ENCODE measurements at regions not wholly inside any gene's neighbourhood (a gene's known extent, or its start where the extent isn't known, plus 50 kb on each side); places are given as distances from the start of the nearest gene placed in this dataset. TPM values are rescaled to one million over a fixed set of nuclear protein-coding genes. Genes with fewer than 3 reads are reported as not detected.
"Not testable (repeated sequence)": the region's sequence is repeated elsewhere in the genome, so short reads cannot be mapped to it uniquely, and the experiment has no call there.

GRCh38 chr21:13806444-13806843, 196.9 kb downstream of the POTED start:
- H3K4me2 ChIP-seq (ENCODE audit: insufficient read depth, low read length); dilution Hi-C loops (cut with MboI; ENCODE audit: extremely low pct_ligation_motif_present, low sequenced_read_pairs); H3K27me3 ChIP-seq (ENCODE audit: control insufficient read depth in 2 of 2, insufficient read depth in 2 of 2, low read length in 2 of 2); H3K9ac ChIP-seq (replicated peaks; ENCODE audit: extremely low read depth, insufficient read depth, low read length); POLR2A ChIA-PET; H3K9me1 ChIP-seq (replicated peaks; ENCODE audit: control insufficient read depth, extremely low read depth, insufficient read depth, low read length); DNase-seq (ENCODE audit: low read depth, low spot score); H3K79me2 ChIP-seq (ENCODE audit: control insufficient read depth, insufficient read depth, low read length); H3K27ac ChIP-seq (ENCODE audit: insufficient read depth, low read depth, low read length); CTCF ChIA-PET; H3K9me3 ChIP-seq (replicated peaks; ENCODE audit: control insufficient read depth, insufficient read depth, low read length); H2AFZ ChIP-seq (ENCODE audit: low read depth, low read length); H4K20me1 ChIP-seq (replicated peaks; ENCODE audit: control insufficient read depth, extremely low read depth, insufficient read depth, low read length); intact Hi-C loops (cut with micrococcal nuclease); H3K4me1 ChIP-seq (ENCODE audit: control insufficient read depth, extremely low read depth, insufficient read depth, low read length); H3K36me3 ChIP-seq (ENCODE audit: control insufficient read depth in 2 of 2, extremely low read depth in 1 of 2, insufficient read depth in 2 of 2, low read length in 2 of 2); BruUV-seq (replicated peaks); H3K4me3 ChIP-seq (replicated peaks in 1 of 3; ENCODE audit: insufficient read depth in 1 of 3, low read depth in 1 of 3, low read length in 3 of 3); FAIRE-seq: not testable (repeated sequence)

DNA sequence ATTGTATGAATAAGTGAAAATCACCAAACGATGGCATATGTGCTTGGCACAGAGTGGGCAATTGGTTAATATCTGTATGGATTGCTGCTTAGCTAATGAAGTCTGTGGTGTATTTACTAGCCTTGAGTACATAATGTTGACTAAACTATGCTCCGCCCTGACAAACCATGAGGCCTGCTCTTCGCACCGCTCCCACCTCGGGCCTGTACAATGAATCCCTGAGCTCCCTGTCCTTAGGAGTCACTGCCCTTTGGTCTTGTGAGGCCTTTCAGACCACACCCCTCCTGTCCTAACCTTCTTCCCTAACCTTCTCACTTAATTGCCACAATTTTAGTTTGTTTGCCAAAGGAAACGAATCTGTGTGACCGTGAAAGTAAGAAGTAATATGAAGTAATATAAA, 193.2 kb downstream of the POTED start:
- not testable (repeated sequence) for DNase-seq (ENCODE audit: low read depth, low spot score)

More for the DNA sequence above, 193.2 kb downstream of the POTED start:
- H3K9ac ChIP-seq (replicated peaks; ENCODE audit: extremely low read depth, insufficient read depth, low read length); H2AFZ ChIP-seq (ENCODE audit: low read depth, low read length); H3K79me2 ChIP-seq (ENCODE audit: control insufficient read depth, insufficient read depth, low read length); H3K27ac ChIP-seq (ENCODE audit: insufficient read depth, low read depth, low read length); H3K4me1 ChIP-seq (ENCODE audit: control insufficient read depth, extremely low read depth, insufficient read depth, low read length); H4K20me1 ChIP-seq (replicated peaks; ENCODE audit: control insufficient read depth, extremely low read depth, insufficient read depth, low read length); BruUV-seq (replicated peaks); POLR2A ChIA-PET; H3K9me1 ChIP-seq (replicated peaks; ENCODE audit: control insufficient read depth, extremely low read depth, insufficient read depth, low read length); dilution Hi-C loops (cut with MboI; ENCODE audit: extremely low pct_ligation_motif_present, low sequenced_read_pairs); H3K9me3 ChIP-seq (replicated peaks; ENCODE audit: control insufficient read depth, insufficient read depth, low read length); H3K4me2 ChIP-seq (ENCODE audit: insufficient read depth, low read length); H3K27me3 ChIP-seq (ENCODE audit: control insufficient read depth in 2 of 2, insufficient read depth in 2 of 2, low read length in 2 of 2); intact Hi-C loops (cut with micrococcal nuclease); FAIRE-seq; H3K36me3 ChIP-seq (ENCODE audit: control insufficient read depth in 2 of 2, extremely low read depth in 1 of 2, insufficient read depth in 2 of 2, low read length in 2 of 2); CTCF ChIA-PET; H3K4me3 ChIP-seq (replicated peaks in 1 of 3; ENCODE audit: insufficient read depth in 1 of 3, low read depth in 1 of 3, low read length in 3 of 3): not testable (repeated sequence)

Small RNA genes lying in the stretch of these regions (small RNA-seq; reads per million reads assigned to genes)
- gene RNU6-954P (ENCODE audit: insufficient read depth, insufficient read length, low read depth, low replicate concordance) (not detected), gene ZNF114P1 (ENCODE audit: insufficient read depth, insufficient read length, low read depth, low replicate concordance) (not detected)

Data from endothelial cell of umbilical vein (primary cell).